GM21381 (cell line): ENCODE measurements at regions not wholly inside any gene's neighbourhood (a gene's known extent, or its start where the extent isn't known, plus 50 kb on each side); places are given as distances from the start of the nearest gene placed in this dataset.

ENCODE experiments used
- ATAC-seq: cut with Tn5 transposase; IDR thresholded peaks from one replicate; pipeline ENCODE4 v1.9.1; 2021; ENCODE audit warnings: mild to moderate bottlenecking, moderate library complexity; ENCODE audit not compliant: unreplicated experiment

DNA sequence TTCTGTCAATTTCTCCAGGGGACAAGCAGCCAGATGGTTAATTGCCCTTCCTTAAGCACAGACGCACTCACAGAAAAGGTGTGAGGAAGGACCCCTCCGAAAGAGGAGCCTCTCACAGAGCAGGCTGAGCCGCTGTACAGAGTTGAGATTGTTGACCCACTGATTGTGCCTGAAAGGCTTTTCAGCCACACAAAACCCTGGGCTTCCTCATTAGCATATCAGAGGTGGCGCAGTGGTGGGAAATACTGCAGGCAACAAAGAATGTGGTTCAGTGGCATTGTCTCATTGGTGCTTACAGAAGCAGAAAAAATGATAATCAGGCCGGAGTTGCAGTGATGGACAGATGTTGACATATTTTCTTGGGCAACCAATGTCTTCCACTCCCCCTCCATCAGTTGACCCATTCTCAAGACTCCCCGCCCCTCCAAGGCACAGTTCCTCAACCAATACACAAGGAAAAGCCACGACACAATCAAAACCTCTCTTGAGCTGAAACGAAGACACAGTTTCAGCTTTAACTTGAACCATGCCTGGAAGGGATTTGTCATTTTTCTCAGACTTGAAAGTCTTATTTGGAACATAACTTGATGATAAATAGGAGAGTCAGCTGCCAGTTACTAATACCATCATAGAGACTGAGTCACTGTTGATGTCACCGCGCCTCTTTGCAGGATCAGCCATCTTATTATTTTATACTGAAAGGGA, 53.1 kb downstream of the ATXN3L start:
- no peak for ATAC-seq

DNA sequence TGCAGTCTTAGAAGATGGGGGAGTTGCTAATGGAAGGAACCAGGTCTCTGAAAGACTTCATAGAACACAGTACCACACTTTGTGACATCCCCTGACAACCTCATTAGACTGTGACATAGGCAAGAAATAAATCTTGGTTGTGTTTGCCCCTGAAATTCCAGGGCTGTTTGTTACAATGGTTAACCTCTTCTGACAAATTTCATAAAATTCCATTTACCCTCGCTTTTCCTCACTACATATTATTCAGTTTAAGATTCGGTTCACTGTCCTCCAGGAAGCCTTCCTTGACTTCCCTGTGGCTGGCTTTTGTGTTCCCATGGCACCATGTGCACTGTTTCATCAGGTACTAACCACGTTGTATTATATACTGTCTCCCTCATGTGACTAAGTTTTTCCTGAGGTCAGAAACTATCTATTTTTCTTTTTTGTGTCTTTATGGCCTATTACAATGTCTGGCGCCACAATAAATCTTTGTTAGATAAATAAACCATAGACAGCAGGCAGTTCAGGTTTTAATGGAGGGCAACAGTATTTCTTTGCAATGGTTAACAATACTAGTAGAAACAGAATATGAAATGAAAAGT, 54.2 kb downstream of the ATXN3L start:
- no peak for ATAC-seq

DNA sequence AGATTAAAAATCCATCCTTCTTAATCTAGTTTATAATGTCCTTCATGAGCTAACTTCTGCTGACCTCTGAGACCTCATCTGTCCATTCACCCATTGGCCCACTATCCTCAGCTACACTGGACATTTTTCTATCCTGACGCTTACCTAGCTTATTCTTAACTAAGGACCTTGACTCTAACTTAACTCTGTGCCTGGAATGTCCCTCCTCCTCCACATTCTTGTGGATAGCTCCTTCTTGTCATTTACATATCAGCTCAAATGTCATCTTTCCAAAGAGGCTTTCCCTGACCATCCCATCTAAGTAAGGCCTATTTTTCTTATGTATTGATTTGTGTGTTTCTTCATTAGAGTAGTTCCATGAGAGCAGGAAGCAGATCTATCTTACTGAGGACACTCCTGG, 54.7 kb downstream of the ATXN3L start:
- ATAC-seq = no peak

DNA sequence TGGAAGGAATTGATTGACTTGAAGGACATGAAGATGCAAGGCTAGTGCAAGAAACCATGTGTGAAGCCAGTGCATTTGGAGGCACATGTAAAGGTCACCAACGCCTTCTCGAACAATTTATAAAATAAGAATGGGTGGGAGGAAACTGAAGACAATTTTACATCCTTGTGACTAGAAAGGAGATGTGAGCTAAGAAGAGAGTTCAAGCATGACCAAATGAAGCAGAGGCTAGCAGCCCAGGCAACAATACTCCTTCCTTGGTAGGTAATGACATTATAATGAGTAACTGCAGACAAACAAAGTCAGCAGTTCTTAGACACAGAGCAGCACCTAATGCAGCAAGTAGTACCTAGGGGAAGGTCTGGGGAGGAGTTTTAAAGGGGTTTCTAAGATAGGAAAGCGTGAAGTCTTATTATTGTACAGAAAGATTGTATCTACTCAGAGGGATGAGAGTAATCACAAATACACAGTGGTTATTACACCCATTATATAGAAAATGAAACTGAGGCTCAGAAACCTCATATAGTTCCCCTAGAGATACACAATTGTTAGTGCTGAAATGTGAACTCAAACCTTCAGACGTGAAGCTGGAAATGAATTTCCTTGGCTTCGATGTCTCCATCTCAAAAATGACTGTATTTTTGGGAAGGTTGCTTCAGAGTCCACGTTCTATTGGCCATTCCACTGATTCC, 56.1 kb downstream of the ATXN3L start:
- ATAC-seq = peak; percentile 78

DNA sequence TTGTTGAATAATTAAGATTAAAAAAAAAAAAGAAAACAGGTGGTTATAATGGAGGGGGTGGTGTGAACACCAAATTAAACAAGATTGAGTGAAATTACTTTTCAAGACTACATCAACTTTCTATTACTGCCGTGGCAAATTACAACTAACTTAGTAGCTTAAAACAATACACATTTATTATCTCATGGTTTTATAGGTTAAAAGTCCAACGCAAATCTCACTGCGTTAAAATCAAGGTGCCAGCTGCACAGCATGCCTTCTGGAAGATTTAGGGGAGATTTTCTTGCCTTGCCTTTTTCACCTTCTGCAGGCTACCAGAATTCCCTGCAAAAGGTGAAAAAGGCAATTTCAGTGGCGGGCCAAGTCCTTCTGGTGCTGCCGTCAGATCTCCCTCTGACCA, 58.5 kb downstream of the ATXN3L start:
- ATAC-seq = no peak

DNA sequence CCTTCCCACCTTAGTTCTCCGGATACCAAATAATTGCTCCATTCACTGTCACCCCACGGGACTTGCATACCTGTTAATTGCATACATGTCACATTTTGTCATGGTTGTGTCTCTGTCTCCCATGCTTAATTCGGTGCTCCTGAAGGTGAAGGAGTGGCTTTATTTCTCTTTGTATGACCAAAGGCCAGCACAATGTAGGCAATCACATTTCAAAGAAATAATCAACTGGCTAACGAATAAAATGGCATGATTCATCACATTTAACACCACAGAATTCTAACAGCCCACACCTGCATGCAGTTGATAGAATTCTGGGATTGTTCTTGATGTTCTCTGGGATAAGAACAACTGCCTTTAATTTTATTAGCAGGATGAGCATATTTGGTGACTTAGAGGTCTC, 59.3 kb downstream of the ATXN3L start:
- ATAC-seq = no peak

DNA sequence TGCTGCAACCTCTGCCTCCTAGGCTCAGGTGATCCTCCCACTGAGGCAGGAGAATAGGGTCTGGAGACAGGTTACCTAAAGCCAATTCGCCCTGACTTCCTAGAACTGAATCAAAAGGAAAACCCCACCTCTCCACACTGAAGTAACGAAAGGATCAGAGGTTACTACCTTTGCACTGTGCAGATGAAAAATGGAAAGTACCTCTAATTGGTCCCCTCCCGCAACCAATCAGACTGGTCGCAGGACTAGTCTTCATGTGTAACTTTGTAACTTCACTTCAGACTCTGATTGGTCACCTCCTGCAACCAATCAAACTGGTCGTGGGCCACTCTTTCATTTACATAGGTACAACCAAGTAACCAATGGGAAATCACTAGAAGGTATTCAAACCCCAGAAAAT, 61.1 kb downstream of the ATXN3L start:
- ATAC-seq = no peak

DNA sequence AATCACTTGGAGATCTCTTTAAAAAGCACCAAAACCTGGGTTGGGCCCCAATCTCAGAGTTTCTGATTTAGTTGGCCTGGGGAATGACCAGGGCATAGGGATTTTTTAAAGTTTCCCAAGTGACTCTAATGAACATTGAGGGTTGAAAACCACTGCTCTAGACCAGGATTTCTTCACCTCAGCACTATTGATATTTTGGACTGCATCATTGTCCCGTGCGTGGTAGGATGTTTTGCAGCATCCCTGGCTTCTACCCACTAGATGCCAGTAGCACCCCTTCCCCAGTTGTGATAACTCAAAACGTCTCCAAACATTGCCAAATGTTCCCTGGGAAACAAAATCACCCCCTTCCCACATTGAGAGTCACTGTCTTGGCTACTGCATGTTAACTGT, 61.8 kb downstream of the ATXN3L start:
- no peak for ATAC-seq

DNA sequence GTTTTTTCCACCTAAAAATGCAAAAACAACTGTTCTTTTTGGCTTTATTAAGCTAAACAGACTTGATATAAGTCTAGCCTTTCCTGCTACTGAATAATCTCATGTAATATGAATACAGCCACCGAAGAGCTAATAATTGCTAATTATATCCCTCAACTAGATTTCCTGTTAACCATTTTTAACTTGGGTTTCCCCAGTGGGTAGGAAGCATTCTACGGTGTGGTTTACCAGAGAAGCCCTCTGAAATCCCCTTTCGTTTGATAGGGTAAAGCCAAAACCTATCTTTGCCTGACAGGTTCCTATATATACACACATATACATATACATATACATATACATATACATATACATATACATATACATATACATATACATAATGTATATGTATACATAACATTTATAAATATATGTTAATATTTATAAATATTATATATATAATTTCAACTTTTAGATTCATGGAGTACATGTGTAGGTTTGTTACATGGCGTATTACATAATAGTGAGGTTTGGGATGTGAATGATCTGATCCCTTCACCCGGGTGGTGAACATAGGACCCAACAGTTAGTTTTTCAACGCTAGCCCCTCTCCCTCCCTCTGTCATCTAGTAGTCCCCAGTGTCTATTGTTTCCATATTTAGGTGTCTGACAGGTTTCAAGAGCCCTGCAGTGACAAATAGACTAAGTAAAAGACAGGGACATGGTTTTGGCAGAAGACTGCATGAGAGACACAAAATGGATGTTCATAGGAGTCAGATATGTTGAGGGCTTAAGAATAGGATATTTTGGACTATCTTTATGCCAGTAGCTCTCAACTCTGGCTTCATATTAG, 62.4 kb downstream of the ATXN3L start:
- ATAC-seq = no peak

DNA sequence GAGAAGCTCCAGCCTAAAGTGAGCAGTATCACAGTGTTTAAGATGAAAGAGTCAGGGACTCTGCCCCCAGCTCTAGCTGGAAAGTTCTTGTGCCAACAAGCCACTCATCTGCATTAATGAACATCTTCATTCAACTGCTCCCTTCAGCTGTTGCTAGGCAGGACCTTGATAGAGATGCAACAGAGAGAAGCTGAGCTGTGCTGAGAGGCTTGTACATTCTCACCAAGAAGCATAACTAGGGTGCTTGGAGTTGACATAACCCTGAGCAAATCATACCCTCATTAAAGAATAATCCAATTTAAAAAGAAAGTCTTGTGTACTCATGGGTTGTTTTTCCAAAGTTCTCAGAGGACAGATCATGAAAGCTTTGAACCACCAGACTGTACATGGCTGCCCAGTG, 63.2 kb downstream of the ATXN3L start:
- no peak for ATAC-seq

DNA sequence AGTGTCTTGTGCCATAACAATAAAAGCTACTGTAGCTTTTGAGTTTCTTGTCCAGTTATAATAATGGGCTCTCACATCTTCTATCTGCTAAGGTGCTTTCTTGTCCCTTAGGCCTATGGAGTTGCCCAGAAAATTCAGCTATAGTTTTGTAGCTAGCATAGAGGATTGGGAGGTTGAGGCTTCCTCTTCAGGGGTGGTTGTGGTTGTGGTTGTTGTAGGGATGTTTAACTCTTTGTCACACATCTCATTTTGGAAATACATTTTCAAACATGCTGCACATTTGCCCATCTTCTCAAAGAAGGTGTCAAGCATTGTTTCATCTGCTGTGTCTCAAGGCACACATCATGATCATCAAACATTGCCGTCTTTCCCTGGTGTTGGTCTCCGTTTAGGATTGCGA, 65.0 kb downstream of the ATXN3L start:
- no peak for ATAC-seq

DNA sequence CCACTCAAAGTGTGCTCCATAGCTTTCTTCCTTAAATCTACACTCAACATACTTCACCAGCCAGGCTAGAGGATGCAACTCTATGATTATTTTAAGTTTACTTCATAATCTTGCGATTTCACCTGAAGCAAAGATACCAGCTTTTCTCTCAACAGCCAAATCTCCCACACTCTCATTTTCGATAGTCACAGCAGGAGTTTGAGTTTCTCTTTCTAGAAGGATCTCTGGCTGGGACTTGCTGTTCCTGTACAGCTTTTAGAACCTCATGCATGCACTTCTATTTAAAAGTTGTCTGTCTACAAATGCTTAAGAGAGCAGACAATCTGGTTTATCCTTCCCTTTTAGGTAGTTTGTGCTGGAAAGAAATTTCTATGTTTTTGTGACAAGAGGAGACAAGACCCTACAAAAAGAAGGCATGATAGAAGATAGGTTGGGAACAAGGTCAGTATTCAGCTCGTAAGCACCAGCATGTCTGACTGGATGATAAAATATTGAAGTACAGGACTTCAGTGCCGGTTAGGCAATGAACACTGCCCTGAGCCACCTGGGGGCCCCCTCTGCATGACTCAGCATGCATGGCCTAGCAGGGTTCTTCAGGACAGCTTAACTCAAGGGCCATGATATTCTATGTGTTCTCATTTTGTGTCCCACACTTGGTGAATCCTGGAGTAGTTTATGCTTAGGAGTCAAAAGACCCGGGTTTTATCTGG, 65.6 kb downstream of the ATXN3L start:
- peak; percentile 53 for ATAC-seq

DNA sequence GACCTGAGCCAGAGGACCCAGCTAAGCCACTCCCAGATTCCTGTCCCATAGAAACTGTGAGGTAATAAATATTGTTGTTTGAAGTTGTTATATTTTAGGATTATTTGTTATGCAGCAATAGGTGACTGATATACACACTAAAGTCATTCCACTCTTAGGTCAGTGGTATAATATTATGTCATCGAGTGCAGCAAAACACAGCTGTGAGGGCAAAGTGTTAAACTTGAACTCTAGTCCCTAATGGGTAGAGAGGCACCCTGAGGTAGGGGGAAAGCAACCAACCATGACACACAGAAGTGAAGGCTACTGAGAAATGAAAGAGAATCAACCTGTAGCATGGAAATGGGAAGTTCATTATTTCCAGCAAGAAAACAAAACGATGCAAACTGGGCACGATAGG, 66.6 kb downstream of the ATXN3L start:
- no peak for ATAC-seq

DNA sequence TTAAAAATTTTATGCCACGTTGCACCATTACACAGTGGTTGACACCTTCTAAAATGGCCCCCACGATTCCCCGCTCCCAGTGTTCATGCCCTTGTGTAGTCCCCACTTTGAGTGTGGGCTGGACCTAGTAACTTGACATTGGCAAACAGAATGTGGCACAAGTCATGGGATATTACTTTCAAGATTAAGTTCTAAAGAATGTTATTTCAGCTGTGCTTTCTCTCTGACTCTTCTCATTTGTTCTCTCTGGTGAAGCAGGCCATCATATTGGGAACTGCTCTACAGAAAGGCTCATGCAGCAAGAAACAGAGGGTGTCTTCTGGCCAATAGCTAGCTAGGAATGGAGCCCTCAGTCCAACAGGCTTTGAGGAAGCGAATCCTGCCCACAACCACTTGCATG, 67.1 kb downstream of the ATXN3L start:
- no peak for ATAC-seq

DNA sequence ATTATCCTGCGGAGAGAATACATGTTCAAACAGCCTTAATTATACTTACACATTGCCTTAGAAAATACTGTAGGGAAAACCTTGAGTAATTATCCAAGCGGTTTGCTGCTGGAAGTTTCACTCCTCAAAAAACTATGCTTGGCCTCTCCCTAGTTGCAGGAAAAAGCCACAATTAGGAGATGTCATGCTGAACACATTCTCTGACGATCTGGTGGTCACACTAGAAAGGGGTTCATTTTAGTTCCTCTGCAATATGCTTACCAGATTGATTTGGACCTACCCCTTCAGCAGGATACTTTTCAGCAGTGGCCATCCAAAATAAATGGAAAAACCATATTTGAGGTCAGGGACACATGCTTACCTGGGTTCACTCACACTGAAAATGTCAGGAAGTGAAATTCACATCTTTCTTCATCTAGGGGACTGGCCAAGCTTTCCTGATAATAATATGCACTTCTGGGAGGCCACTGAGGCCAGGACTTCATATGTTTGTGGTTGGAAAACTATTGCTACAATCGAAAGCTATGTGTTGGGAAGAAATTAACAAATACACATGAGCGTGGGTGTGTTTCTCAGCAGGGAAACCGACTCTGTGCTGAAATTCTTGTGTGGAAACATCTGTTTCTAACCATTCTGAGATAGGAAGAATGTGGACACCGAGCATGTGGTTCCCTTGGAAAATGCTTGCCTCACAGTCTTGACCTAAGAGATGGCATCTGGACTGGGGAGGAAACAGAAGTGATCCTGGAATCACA, 68.8 kb downstream of the ATXN3L start:
- no peak for ATAC-seq

DNA sequence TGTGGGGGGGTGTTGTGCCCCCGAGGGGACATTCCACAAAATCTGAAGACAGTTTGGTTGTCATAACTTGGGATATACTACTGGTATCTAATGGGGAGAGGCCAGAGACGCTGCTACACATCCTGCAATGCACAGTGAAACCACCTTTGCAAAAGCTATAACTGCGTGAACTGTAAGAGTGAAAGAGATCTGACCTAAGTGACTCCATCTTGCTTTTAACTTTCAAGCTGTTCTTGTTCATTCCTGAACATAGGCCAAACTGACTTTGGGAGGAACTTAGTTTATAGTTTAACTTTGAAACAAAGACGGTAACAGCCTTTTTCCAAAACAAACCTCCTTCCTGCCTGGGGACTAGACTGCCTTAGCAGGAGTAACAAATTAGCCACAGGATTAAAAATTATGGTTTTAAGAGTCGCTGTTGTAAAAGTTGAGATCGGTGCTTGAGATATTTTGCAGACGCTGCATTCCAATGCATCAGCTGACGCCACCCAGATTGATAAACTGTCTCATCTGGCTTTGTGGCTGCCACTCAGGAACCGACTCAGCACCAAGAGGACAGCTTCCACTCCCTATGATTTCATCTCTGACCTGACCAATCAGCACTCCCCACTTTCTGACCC, 70.9 kb downstream of the ATXN3L start:
- no peak for ATAC-seq

DNA sequence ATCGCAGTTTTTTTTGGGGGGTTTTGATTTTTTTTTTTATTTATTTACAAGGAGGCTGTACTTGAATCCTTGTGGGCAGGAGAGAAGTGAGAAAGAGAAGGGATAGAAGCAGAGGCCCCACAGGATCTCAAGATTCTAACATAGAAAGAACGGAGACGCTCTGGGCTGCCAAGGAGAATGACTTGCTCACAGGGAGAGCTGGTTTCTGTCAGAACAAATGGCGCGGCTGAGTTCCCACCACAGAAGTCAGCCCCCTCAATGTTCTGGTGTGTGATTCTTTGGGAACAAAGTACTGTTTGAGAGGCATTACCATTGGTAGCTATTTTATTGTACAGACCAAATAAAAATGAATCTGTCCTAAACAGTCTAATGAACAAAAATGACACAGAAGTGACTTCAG, 80.6 kb downstream of the ATXN3L start:
- ATAC-seq = no peak

DNA sequence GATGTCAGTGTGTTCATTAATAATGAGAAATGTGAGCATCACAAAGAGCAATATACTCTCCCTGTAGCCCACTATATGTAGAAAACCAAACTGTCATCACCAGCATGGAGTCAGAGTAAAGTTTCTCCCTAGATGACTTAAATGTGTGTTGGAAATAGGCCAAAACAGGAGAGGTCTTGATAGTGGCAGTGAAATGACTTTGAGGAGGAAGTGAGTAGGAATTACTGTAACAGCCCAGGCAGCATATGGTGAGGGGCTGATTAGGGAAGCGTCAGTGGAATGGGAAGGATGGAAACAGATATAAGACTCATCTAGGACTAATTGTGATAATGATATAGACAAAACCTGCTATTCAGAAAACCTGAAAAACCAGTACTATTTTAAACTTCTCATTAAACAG, 83.9 kb downstream of the ATXN3L start:
- no peak for ATAC-seq

DNA sequence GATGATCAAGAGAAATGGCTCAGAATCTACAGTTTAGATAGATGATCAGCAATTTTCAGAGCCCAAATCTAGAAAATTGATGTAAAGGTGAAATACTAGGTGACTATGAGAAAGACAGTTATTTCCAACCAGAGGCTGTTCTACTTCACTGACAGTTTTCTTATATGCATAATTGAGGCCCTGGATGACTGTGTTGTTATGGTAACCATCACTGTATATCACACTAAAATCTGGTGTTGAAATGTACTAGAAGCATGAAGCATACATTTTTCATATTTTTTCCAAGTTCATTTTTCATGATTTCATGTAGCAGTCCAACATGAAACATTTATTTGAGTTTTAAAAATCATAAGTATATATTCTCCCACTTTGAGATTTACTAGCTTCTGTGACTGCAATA, 87.4 kb downstream of the ATXN3L start:
- no peak for ATAC-seq

DNA sequence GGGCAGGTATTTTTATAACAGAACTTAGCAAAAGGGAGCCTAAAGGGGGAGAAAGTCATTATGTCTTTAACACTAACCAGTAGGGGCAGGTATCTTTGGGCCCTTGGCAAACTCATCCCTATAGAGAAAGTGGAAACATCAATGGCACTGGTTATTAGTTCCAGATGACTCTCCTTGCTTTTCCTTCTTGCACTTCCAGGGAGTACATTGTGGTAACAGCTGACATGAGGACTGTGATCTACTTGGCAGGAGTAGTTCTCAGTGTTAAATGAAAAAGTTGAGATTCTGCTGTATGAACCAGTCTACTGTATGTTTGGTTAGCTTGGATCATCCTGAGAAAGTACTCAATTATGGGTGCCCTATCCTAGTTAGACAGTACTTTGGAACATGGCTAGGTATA, 93.6 kb downstream of the ATXN3L start:
- ATAC-seq = no peak
